Anterior cingulate cortex (tissue), 58 donors: ENCODE measurements at regions not wholly inside any gene's neighbourhood (a gene's known extent, or its start where the extent isn't known, plus 50 kb on each side); places are given as distances from the start of the nearest gene placed in this dataset.
"Not testable (repeated sequence)": the region's sequence is repeated elsewhere in the genome, so short reads cannot be mapped to it uniquely, and the experiment has no call there.

Experiments
- DNase-seq, 58 donors: peaks; one replicate each; lab custom pipeline; 2025; lab: John Stamatoyannopoulos, UW

GRCh38 chr5:136631186-136631585 is 265.8 kb upstream of the TRPC7 start:
- no peak for DNase-seq

GRCh38 chr5:136629125-136629792 is 263.9 kb upstream of the TRPC7 start:
- peak in 5 of 58 donors; percentile 3 to 10 (median 5) for DNase-seq

DNA sequence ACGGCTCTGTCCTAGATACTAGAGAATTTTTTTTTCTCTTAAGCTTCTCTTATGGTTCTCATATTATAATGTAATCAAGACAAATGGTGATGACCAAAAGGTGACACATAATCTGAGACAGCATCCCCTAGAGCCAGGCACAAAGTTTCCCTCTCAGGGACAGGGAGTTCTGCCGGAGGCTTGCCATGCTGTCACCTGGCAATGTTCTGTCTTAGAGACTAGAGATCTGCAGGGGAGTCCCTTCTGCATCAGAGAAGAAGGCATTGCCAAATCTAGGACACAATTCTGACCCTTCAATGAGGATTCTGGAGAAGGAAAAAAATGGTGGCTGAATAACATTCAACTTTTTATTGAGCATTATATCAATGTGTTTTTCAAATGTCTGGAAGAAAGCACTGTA is 261.2 kb upstream of the TRPC7 start:
- DNase-seq: no peak

DNA sequence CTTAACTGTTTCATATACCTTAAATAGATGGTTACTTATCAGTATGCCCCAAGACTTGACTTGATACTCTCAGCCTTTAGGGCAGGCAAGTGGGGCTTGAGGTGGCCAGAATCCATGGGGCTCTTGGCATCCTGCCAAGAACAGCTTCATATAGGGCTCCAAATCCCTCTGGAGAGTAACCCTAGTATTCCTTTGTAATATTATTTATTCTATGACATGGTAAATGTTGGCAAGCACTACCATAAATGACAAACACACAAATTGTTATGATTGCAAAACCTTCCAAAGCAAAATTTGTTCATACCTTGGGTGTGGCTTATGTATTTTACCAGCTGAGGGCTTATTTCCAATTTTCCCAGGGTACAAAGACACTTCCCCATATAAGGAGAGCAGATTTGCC is 257.4 kb upstream of the TRPC7 start:
- no peak for DNase-seq

- DNase-seq: no peak
These were observed 256.4 kb upstream of the TRPC7 start for GRCh38 chr5:136621743-136622142.

DNA sequence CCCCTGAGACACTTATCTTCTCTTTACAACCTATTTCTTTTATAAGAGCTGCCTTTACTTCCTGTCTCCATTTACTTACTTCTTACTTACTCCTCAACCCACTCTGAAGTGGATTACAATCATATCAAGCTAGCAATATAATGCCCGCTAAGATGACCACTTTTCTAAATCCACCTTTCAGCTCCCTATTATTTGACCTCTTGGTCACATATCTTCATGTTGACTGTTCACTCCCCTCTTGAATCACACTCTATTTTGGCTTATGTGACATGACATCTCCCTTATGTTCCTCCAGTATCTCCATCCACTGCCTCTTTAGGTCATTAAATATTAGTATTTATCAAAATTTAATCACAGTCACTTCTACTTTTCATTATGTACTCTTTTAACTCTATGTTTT is 255.3 kb upstream of the TRPC7 start:
- no peak for DNase-seq

- no peak for DNase-seq
These were observed 254.7 kb upstream of the TRPC7 start for GRCh38 chr5:136620016-136620419.

- DNase-seq: no peak
These were observed 254.2 kb upstream of the TRPC7 start for GRCh38 chr5:136619556-136619955.

DNA sequence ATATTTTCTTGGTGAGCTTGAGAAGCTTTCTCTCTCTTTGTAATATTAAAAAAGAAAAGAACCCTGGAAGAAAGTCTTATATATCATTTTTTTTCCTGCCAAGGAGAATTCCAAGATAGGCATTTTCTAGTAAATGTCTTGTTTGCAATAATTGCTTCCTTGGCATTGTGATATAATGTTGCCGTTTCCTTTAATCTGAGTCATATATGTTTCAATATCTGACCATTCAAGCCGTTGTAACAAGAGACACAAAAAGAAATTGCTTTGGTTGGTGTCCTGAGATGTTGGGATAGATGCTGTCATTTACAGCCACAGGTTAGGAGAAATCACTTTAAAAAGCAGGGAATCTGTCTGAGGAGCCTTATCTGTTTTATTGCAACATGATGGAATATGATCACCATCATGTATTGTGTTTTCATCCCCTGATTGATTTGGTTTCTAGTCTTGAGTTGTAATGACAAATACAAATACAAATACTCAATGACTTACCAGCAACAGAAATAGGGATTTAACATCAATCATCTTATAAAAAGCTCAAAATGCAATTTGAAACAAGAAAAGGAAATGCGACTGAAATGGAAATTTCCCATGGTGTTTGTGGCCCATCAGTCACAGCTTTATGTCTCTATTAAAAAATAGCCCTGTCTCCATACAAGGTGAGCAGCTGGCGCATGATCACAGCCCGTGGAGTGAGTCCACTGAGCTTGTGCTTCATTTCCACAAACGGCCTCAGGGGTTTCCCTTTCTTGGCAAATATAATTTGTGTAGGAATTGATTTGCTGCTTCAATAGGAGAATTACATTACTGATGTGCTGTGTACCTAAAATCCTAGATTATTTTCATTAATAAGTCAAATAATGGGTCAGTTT is 250.1 kb upstream of the TRPC7 start:
- no peak for DNase-seq

GRCh38 chr5:136613230-136613629 is 247.9 kb upstream of the TRPC7 start:
- DNase-seq: no peak

DNA sequence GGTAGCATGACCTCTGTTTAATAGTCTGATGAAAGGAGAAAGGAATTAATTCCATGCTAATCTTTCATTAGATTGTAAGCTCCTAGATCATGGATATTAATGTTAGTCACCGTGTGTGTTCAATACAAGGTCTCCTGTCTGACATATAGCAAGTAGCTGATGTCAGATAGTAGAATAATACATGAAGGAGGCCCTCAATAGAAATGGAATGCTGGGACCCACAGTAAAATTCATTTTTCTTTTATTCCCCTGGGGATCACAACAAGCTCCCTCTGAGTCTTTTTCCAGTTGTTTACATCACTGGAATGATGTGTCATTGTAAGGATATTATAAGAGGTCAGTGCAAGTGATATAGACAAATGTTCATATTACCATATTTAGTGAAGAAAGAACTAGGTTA is 240.3 kb upstream of the TRPC7 start:
- DNase-seq: no peak

- DNase-seq: no peak
These were observed 235.0 kb upstream of the TRPC7 start for GRCh38 chr5:136600306-136600705.

GRCh38 chr5:136598802-136599404 is 233.6 kb upstream of the TRPC7 start:
- DNase-seq: no peak

GRCh38 chr5:136594416-136594815 is 229.1 kb upstream of the TRPC7 start:
- no peak for DNase-seq

DNA sequence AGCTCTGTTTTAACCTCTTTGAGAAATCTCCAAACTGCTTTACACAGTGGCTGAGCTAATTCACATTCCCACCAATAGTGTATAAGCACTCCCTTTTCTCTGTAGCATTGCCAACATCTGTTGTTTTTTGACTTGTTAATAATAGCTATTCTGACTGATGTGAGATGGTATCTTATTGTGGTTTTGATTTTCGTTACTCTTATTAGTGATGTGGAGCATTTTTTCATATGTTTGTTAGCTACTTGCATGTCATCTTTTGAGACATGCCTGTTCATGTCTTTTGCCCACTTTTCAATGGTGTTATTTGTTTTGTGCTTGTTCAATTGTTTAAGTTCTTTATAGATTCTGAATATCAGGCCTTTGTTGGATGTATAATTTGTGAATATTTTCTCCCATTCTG is 225.2 kb upstream of the TRPC7 start:
- DNase-seq: no peak

- DNase-seq: no peak
These were observed 220.9 kb upstream of the TRPC7 start for GRCh38 chr5:136586196-136586595.

DNA sequence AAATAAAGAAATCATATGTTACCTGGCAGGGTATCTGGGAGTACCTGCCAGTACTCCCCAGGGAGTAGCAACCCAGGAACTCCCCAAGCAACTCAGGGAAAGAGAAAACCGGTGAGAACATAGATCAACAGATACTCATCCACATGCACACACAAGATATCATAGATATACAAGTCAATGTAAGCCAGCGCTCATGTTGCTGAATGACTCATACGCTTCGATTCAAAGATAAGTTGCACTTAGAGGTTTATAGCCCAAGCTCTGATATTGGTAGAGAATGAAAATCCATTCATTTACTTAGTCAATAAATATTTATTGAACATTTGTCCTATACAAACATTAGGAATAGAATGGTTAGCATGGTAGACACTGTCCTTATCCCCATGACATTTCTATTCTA is 219.1 kb upstream of the TRPC7 start:
- no peak for DNase-seq

GRCh38 chr5:136579238-136579637 is 213.9 kb upstream of the TRPC7 start:
- DNase-seq: no peak

DNA sequence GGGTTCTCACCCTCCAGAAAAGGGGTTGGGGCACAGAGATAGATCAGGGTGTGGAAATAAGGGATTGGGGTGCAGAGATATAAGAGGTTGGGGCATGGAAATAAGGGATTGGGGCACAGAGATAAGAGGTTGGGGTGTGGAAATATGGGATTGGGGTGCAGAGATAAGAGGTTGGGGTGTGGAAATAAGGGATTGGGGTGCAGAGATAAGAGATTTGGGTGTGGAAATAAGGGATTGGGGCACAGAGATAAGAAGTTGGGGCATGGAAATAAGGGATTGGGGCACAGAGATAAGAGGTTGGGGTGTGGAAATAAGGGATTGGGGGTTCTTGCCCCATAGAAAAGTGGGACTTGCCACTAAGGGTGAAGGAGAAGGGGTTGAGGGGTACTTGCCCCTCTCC is 204.5 kb upstream of the TRPC7 start:
- not testable (repeated sequence) for DNase-seq

- not testable (repeated sequence) for DNase-seq
These were observed 200.1 kb upstream of the TRPC7 start for GRCh38 chr5:136565457-136565856.

- DNase-seq: not testable (repeated sequence)
These were observed 199.7 kb upstream of the TRPC7 start for GRCh38 chr5:136565050-136565449.

- not testable (repeated sequence) for DNase-seq
These were observed 199.1 kb upstream of the TRPC7 start for GRCh38 chr5:136564431-136564830.
